ENCODE measurements at regions not wholly inside any gene's neighbourhood (a gene's known extent, or its start where the extent isn't known, plus 50 kb on each side); places are given as distances from the start of the nearest gene placed in this dataset.

GRCh38 chr10:111989136-111989911 is 194.2 kb downstream of the GPAM start:
- H3K4me3 ChIP-seq (ENCODE audit: low read depth, low read length), result no peak overlapping the region
- POLR2A ChIA-PET, result no interaction called here
- CTCF ChIA-PET, result interaction anchor here (0.7 kb wide), 1 partner anchor 912 kb away, joined by 3 read pairs; the partner anchor contains the start of gene ADRA2A
- H3K36me3 ChIP-seq (ENCODE audit: control insufficient read depth in 2 of 2, insufficient read depth in 1 of 2, low read length in 2 of 2), result no peaks in the 10 kb centered on the region
- no peaks in the 10 kb centered on the region for H3K9me3 ChIP-seq (ENCODE audit: control insufficient read depth, insufficient read depth, low read depth, low read length)
- H3K4me1 ChIP-seq (ENCODE audit: control insufficient read depth, insufficient read depth, low read length), result no peaks in the 10 kb centered on the region
- no peak for TF ChIP-seq ZNF24 (tag by site-specific recombination; IDR thresholded peaks at IDR 0.05)
- TF ChIP-seq ZNF626 (tag by site-specific recombination; IDR thresholded peaks at IDR 0.05), result no peak
- no peak for TF ChIP-seq ZNF292 (tag by site-specific recombination; IDR thresholded peaks at IDR 0.05; ENCODE audit: borderline replicate concordance, low read depth)
- TF ChIP-seq KLF10 (tag by site-specific recombination; IDR thresholded peaks at IDR 0.05), result no peak
- H3K27ac ChIP-seq (ENCODE audit: extremely low read depth, low read depth, low read length), result no peak overlapping the region

GRCh38 chr10:111990734-111991133 is 192.8 kb downstream of the GPAM start:
- H3K36me3 ChIP-seq (ENCODE audit: control insufficient read depth in 2 of 2, insufficient read depth in 1 of 2, low read length in 2 of 2), result no peaks in the 10 kb centered on the region
- H3K4me1 ChIP-seq (ENCODE audit: control insufficient read depth, insufficient read depth, low read length), result no peaks in the 10 kb centered on the region
- ChIA-PET POLR2A (no interaction called here), CTCF (interaction anchor here (1.1 to 1.7 kb wide), 2 partner anchors 235 to 326 kb away, joined by 3 to 4 read pairs; no protein-coding TSS in a partner anchor)
- no peak for TF ChIP-seq ZNF514 (tag by site-specific recombination; IDR thresholded peaks at IDR 0.05)
- no peak for TF ChIP-seq ZEB2 (tag by site-specific recombination; IDR thresholded peaks at IDR 0.05)
- no peak for TF ChIP-seq TCF7L2 (IDR thresholded peaks at IDR 0.05; ENCODE audit: borderline replicate concordance, low read depth, low read length)
- no peak for TF ChIP-seq ZSCAN30 (tag by site-specific recombination; IDR thresholded peaks at IDR 0.05)
- no peak for TF ChIP-seq ZXDB (tag by site-specific recombination; IDR thresholded peaks at IDR 0.05)
- no peak for TF ChIP-seq ZNF202 (tag by site-specific recombination; IDR thresholded peaks at IDR 0.05; ENCODE audit: borderline replicate concordance)
- no peak for TF ChIP-seq ZNF664 (tag by site-specific recombination; IDR thresholded peaks at IDR 0.05)
- no peak for TF ChIP-seq ZNF362 (tag by site-specific recombination; IDR thresholded peaks at IDR 0.05)
- no peak for TF ChIP-seq ZNF248 (tag by site-specific recombination; IDR thresholded peaks at IDR 0.05)
- no peak for TF ChIP-seq MZF1 (tag by site-specific recombination; IDR thresholded peaks at IDR 0.05; ENCODE audit: borderline replicate concordance)
- TF ChIP-seq GLI2 (tag by site-specific recombination; IDR thresholded peaks at IDR 0.05; ENCODE audit: borderline replicate concordance, low read depth), result no peak
- TF ChIP-seq ZNF837 (tag by site-specific recombination; IDR thresholded peaks at IDR 0.05), result no peak
- TF ChIP-seq ZBTB1 (tag by site-specific recombination; IDR thresholded peaks at IDR 0.05), result no peak
- TF ChIP-seq ZBTB11 (tag by site-specific recombination; conservative IDR thresholded peaks at IDR 0.05; ENCODE audit: low read depth), result no peak
- TF ChIP-seq ZNF48 (tag by site-specific recombination; IDR thresholded peaks at IDR 0.05), result no peak
- TF ChIP-seq ZNF830 (tag by site-specific recombination; IDR thresholded peaks at IDR 0.05; ENCODE audit: low read depth), result no peak
- no peaks in the 10 kb centered on the region; the same call in 1 of the 2 replicates for H3K9me3 ChIP-seq (ENCODE audit: control insufficient read depth, insufficient read depth, low read depth, low read length)
- H3K4me3 ChIP-seq (ENCODE audit: low read depth, low read length), result no peak overlapping the region
- no peak overlapping the region for H3K27ac ChIP-seq (ENCODE audit: extremely low read depth, low read depth, low read length)

All from HEK293 (cell line).